ENCODE measurements at regions not wholly inside any gene's neighbourhood (a gene's known extent, or its start where the extent isn't known, plus 50 kb on each side); places are given as distances from the start of the nearest gene placed in this dataset.

DNA sequence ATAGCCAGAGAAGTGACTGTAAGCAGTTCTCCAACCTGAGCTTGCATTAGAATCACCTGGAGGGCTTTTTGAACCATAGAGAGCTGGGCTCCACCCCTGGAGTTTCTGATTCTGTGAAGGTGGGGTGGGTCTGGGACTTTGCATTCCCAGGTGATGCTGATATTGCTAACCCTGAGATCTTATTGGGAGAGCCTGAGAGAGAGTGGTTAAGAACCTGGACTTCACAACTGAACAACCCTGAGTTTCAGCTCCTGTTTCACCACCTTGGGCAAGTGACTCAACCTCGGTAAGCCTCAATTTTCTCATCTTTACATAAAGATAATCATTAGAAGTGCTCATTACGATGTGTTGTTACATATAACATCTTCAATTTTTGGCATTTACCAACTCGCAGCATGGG lies 498.6 kb downstream of the EBF1 start:
- intact Hi-C loops (cut with DNase I), result no loop called here
- Histone ChIP-seq H3K27me3 (no peaks in the 10 kb centered on the region), H3K4me1 (no peaks in the 10 kb centered on the region), H3K36me3 (no peaks in the 10 kb centered on the region), H3K27ac (no peak overlapping the region), H3K9me3 (no peaks in the 10 kb centered on the region), H3K4me3 (no peak overlapping the region)
- FAIRE-seq, result no peak
- TF ChIP-seq CTCF (IDR thresholded peaks at IDR 0.05), result no peak
- WGBS, 2 donors, result 71 to 89% methylated on average over 3 of the region's 3 CpGs
- DNase-seq, result no peak
- no peak for ATAC-seq

DNA sequence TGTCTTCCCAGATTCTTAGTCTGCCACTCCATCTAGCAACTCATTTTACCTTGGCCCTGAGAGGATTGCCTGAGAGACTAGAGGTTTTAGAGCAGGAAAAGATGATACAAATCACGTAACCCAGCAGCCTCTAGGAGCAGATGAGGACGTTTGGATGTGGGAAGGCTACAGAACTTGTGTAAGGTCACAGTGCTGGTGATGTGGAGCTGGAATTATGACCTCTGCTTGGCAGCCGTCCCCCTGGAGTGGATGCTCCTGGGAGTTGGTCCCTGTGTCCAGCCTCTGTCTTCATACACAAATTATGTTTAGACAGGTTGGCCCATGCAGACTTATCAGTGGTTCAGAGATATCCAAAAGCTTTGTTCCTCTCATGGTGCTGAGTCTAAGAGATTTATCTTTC lies 499.0 kb downstream of the EBF1 start:
- no peaks in the 10 kb centered on the region for H3K27me3 ChIP-seq
- DNase-seq, result no peak
- no peak overlapping the region for H3K4me3 ChIP-seq
- H3K4me1 ChIP-seq, result no peaks in the 10 kb centered on the region
- FAIRE-seq, result no peak
- no peak overlapping the region for H3K27ac ChIP-seq
- H3K9me3 ChIP-seq, result no peaks in the 10 kb centered on the region
- 49 to 62% methylated on average over 3 of the region's 3 CpGs for WGBS, 2 donors
- no peaks in the 10 kb centered on the region for H3K36me3 ChIP-seq
- intact Hi-C loops (cut with DNase I), result no loop called here
- no peak for ATAC-seq
- no peak for TF ChIP-seq CTCF (IDR thresholded peaks at IDR 0.05)

GRCh38 chr5:158599157-158599556 lies 500.6 kb downstream of the EBF1 start:
- no peak for DNase-seq
- no peak for ATAC-seq
- no peak overlapping the region for H3K4me3 ChIP-seq
- no peaks in the 10 kb centered on the region for H3K9me3 ChIP-seq
- no peaks in the 10 kb centered on the region for H3K27me3 ChIP-seq
- intact Hi-C loops (cut with DNase I), result no loop called here
- FAIRE-seq, result no peak
- TF ChIP-seq CTCF (IDR thresholded peaks at IDR 0.05), result no peak
- H3K36me3 ChIP-seq, result no peaks in the 10 kb centered on the region
- no peaks in the 10 kb centered on the region for H3K4me1 ChIP-seq
- WGBS, 2 donors, result 68 to 70% methylated on average over 2 of the region's 2 CpGs
- no peak overlapping the region for H3K27ac ChIP-seq

DNA sequence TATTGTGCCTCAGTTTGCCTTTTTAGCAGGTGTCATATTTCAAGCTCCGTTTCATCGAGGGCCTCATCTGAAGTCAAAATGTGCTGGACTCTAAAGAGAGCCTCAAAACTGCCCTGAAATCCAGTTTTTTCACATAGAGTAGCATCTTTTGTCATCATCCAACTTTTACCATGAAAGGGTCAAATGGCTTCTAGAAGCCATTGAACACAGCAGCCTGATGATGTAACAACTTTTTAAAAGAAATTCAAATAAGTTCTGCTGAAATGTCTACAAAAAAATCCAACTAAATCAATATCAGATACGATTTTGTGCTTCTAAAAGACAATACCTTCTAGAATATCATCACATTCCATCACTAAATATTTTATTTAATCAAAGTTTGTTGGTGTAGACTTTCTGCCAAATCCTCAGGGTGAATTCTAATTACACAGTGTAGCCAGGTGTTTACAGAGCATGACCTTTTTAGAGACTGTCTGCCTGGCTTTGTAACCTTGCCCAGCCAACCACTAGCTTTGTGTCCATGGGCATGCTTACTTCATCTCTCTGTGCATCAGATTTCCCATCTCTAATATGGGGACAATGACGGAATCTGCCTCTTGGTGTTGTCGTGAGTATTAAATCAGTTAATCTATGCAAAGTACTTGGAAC lies 505.0 kb downstream of the EBF1 start:
- no peak for TF ChIP-seq CTCF (IDR thresholded peaks at IDR 0.05)
- WGBS, 2 donors, result 55 to 61% methylated on average over 5 of the region's 5 CpGs
- no peak overlapping the region for H3K4me3 ChIP-seq
- H3K27ac ChIP-seq, result no peak overlapping the region
- H3K4me1 ChIP-seq, result no peaks in the 10 kb centered on the region
- intact Hi-C loops (cut with DNase I), result no loop called here
- no peak for ATAC-seq
- no peaks in the 10 kb centered on the region for H3K36me3 ChIP-seq
- no peak for FAIRE-seq
- H3K9me3 ChIP-seq, result no peaks in the 10 kb centered on the region
- no peak for DNase-seq
- no peaks in the 10 kb centered on the region for H3K27me3 ChIP-seq

GRCh38 chr5:158593925-158594324 lies 505.8 kb downstream of the EBF1 start:
- FAIRE-seq (no peak), ATAC-seq (no peak), DNase-seq (no peak)
- intact Hi-C loops (cut with DNase I), result no loop called here
- Histone ChIP-seq H3K9me3 (no peaks in the 10 kb centered on the region), H3K36me3 (no peaks in the 10 kb centered on the region), H3K4me3 (no peak overlapping the region), H3K27me3 (no peaks in the 10 kb centered on the region), H3K4me1 (no peaks in the 10 kb centered on the region), H3K27ac (no peak overlapping the region)
- WGBS, 2 donors, result 88 to 89% methylated on average over 1 of the region's 1 CpG
- TF ChIP-seq CTCF (IDR thresholded peaks at IDR 0.05), result no peak

Measured in pancreas (tissue), 10 donors.